Right lung (tissue), 2 donors: ENCODE measurements at regions not wholly inside any gene's neighbourhood (a gene's known extent, or its start where the extent isn't known, plus 50 kb on each side); places are given as distances from the start of the nearest gene placed in this dataset.

Source experiments
- DNase-seq, 2 donors: peaks; one replicate each; pipeline ENCODE4 v3.0.0-alpha.2; 2013

DNA sequence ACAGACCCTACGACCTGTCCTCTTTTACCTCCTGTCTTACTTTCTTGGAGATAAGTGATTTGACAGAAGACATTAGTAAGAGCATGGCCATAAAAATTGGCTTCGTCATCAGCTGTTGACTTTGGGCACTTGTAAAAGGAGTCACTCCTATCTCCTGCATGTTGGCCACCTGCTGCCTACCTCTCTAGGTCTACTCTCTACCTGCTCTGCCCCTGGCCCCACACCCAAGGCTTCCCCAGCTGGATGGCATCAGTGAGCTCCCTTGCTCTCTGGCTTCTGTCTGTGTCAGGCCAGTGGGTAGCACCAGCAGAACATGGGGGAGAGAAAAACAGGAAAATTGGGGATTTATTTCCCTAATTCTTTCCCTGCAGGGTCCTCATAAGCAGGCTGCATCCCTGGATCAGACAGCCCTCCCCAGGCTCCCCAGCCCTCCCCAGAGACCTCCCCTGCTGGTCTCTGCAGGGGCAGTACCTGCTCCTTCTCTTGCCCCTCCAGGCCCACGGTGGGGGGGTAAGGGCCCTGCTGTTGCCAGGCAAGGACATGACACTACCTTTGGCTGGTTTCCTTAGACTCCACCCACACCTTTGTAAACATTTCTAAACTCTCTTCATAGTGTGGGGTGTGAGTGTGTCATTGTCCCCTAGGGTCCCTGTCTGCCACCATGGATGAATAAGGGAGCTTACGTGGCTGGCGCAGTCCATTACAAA, 157.0 kb upstream of the NECTIN1 start:
- DNase-seq = no peak

- no peak for DNase-seq
Measured at GRCh38 chr11:119885067-119885466, 156.1 kb upstream of the NECTIN1 start.

GRCh38 chr11:119882316-119882715, 153.3 kb upstream of the NECTIN1 start:
- DNase-seq = no peak

GRCh38 chr11:119880873-119881272, 151.9 kb upstream of the NECTIN1 start:
- DNase-seq = no peak

- no peak for DNase-seq
Measured at GRCh38 chr11:119880143-119880542, 151.1 kb upstream of the NECTIN1 start.

- DNase-seq = no peak
Measured at GRCh38 chr11:119878990-119879389, 150.0 kb upstream of the NECTIN1 start.

DNA sequence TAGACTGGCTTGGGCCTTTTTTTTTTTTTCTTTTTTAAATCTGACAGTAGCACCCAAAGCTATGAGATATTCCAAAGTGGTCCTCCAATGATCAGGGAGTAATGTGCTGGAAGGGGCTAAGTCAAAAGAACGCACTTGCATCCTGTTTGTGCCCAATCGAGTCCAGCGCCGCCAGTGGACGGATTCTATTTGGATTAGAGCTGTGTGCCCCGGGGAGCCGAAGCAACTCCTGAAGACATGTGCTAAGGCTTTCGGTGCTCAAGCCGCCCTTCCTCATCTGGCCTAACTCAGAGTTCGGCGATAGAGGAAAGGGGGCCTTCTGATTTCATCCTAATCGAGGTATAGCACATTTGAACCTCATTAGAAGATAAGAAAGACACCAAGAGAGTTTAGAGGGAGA, 147.8 kb upstream of the NECTIN1 start:
- DNase-seq = no peak

DNA sequence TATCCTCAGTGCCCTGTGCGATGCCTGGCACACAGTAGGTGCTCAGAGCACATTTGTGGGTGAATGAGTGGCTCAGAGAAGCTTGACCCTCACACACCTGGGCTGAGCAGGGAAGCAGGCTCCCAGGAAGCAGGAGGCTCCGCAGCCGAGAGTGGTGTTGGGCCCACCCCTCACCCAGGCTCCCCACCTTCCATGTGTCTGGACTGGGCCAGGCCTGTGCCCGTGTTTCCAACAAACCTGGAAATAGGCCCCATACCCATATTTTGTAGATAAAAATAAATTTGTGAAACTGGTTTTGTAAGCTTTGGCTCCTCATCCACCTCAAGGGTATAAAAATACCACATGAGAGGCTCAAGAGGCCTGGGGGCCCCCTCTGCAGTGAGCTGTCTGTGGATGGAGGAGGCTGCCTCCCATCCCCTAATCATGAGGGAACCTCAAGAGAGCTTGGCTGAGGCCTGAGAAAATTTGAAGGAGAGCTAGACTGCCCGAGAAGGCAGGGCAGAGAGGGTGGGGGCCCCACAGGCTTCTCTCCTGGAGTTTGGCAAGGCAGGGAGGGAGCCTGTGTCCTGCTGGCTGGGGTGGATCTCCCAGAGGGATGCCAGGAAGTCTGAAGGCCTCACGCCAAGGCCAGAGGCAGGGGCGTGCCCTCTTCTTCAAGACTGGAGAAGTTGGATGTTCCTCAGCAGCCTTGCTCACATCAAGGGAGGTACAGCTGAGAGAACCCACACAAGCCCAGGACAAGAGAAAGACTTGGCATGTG, 147.0 kb upstream of the NECTIN1 start:
- DNase-seq = peak; percentile 24 to 26

DNA sequence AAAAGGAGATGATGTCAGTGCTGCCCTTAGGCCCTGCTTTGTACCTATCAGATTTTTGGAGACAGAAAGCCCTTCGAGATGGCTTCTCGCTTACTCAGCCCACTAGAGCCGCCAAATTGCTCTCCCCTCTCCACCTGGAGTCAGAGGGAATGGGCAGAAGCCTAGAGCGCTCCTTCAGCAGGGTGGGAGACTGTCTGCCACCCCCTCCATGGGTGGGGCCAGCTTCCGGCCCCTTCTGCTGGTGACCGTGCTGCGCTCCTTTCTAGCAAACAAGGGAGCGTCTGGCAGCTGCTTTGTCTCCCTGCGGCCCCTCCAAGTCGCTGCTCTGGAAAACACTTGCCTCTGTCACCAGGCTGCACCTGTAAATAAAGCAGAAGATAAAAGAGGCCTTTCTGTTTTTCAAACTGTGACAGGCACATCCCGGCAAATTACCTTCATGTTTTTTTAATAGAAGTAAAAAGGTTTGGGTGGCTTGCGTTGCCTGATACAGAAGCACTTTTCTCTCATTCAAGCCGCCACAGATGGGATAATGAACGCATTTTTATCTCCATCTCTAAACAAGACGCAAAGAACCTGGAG, 145.7 kb upstream of the NECTIN1 start:
- DNase-seq = no peak

- no peak for DNase-seq
Measured at GRCh38 chr11:119873761-119874421, 144.9 kb upstream of the NECTIN1 start.

DNA sequence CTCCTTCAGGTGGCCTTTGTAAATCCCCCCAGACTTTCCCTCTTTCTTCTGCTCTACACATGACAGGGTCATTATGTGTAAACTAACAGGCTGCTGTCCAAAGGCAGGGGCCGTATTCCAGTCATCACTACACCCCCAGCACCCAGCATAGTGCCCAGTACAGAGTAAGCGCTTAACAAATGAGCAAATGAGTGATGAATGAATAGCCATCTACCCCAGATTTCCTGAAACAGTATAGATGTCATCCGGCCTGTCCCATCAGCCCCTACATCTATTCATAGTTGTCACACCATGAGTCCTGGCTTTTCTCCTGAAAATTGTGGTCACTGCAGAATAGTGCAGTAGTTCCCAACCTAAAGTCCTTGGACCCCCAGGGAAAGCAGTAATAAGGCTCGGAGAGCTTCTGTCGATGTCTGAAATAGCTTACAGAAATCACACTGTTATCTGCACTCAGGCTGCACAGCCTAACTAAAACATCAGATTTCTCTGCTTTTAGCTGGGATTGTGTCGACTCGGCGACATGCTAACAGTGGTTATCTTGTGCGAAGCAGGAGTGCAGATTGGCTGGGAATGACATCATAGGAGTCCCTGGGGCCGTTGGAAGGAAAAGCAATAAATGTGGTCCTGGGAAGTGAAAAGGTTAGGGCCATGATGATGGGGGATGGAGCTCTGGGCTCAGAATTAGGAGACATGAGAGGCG, 143.8 kb upstream of the NECTIN1 start:
- DNase-seq = no peak

DNA sequence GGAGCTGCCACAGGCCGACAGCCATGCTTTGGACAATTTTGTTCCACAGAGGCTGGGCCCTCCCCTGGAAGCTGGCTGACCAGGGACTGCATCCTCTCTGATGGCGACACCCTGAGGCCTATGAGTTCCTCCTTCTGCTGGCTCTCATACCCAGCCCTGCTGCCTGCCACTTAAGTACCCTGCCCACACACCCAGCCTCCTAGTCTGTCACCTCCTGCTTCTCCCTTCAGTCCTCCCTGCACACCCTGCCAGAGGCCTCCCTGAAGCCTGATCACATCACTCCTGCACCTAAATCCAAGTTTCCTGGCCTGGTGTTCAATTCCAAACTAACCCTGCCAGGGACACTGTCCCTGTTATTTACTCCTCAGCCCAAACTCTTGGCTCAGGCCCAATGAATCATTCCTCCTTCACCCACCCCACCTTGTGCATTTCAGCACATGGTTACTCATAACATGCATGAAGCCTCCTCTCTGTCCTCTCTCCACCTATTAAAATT, 136.7 kb upstream of the NECTIN1 start:
- no peak for DNase-seq

DNA sequence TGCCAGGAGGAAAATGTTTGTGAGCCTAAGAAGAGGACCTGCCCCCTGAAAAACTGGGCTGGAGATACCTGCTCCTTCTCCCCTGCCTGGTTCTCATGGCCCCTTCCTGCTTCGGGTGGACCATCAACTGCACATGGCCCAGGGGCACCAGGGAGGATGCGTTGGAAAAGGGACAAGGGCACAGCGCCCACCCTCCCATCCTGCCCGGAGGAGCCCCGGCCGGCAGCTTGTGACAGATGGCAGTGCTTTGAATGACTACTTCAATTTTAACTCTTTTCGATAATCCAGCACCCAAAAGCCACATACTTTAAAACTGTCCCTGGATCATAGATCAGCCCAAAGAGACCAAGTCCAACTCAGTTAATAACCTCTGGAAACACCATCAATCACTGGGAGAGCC, 135.8 kb upstream of the NECTIN1 start:
- DNase-seq = no peak

GRCh38 chr11:119863851-119864601, 135.0 kb upstream of the NECTIN1 start:
- DNase-seq = no peak

DNA sequence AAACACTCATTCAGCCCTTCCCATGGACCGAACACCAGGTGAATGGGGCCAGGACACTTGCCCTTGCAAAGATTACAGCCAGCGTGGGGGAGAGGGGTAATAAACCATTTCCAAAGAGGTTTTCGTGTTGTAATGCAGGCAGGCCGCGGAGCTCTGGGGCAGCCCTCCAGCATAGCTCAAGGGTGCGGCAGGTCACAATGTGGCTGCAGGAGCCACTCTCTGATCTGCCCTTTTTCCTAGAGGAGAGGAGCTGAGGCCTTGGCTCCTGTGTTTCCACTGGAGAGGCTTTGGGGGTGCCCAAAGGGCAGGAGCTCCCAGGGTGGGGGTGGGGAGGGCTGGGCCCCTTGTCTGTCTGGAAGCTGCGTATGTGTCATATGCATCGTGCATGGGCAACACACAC, 134.2 kb upstream of the NECTIN1 start:
- DNase-seq = no peak

GRCh38 chr11:119861160-119861559, 132.2 kb upstream of the NECTIN1 start:
- no peak for DNase-seq

DNA sequence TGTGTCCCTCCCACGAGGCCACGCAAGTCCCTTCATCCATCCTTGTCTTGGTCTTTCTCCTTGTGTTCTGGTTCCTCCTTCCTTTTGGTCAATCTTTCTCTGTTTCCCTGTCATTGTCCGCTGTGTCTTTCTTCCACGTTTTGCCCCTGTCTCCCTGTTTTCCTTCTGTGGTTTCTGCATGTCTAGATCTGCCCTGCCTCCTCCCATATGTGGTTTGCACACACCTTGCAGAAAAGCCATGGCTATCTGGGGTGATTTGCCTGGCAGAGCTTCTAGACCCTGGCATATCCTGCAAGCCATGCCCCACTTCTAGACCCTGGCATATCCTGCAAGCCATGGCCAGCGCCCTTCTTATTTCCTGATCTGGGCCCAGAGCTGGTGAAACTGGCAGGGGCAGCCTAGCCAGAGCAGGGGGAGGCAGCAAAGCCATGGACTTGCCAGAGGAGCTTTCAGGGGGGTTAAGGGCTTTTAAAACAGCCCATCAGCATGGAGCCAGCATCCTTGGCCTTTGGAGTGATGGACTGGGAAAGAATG, 131.6 kb upstream of the NECTIN1 start:
- DNase-seq = no peak

- DNase-seq = no peak
Measured at GRCh38 chr11:119859684-119860083, 130.7 kb upstream of the NECTIN1 start.

- DNase-seq = no peak
Measured at GRCh38 chr11:119858288-119858687, 129.3 kb upstream of the NECTIN1 start.

DNA sequence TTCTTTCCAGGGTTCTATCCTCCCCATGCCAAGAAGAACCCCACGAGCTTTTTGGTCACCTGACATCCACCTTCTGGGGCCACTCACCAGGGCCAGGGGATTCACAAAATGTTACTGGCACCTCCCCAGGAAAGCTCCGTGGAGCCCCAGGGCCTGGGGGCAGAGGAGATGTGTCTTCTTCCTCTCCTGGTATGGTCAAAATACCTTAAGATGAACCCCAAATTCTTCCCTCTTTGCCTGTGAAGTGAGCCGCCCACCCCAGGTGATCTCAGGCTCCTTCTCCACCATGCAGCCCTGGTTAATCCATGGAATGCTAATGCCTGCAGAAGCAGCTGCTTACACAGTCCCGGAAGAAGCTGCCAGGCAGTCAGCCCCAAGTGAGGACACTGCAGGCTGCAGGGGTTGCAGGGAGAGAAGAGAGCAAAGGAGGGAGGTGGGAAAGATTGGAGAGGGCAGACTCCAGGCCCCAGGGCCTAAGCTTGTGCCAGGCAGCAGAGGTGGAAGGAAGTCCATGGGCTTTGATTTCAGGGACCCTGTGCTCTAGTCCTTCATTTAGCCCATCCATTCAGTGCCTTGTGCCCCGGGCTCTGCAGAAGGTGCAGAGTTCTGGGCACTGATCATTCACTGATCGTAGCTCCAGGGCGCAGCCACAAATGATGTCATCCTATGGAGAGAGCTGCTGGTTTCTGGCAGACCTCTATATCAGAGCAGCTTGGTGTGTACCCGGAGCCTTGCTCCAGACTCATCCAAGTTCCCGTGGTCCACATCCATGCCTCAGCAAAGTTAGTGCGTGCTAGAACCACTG, 127.9 kb upstream of the NECTIN1 start:
- DNase-seq = no peak
